Mesenchymal stem cell (in vitro differentiated cells and primary cell): ENCODE measurements at regions not wholly inside any gene's neighbourhood (a gene's known extent, or its start where the extent isn't known, plus 50 kb on each side); places are given as distances from the start of the nearest gene placed in this dataset.
"Not testable (repeated sequence)": the region's sequence is repeated elsewhere in the genome, so short reads cannot be mapped to it uniquely, and the experiment has no call there.

Experiments used
- DNase-seq: peaks from one replicate; pipeline ENCODE4 v3.0.0-alpha.2; 2013
- H2AFZ ChIP-seq: one replicate; pipeline ENCODE4 v1.6.1; 2013; ENCODE audit warnings: low read depth, mild to moderate bottlenecking, control low read depth, inconsistent platforms, low read length, moderate library complexity
- H2AK5ac ChIP-seq: 2 replicates; pipeline ENCODE4 v1.6.1; 2013; ENCODE audit warnings: low read length, moderate library complexity, mild to moderate bottlenecking, inconsistent platforms; ENCODE audit not compliant: severe bottlenecking
- H2BK120ac ChIP-seq: one replicate; pipeline ENCODE4 v1.6.1; 2013; ENCODE audit warnings: low read depth, mild to moderate bottlenecking, inconsistent platforms, low read length, moderate library complexity
- H2BK12ac ChIP-seq, 2 experiments: one replicate each; pipeline ENCODE4 v1.6.1; 2013; ENCODE audit warnings: inconsistent platforms in 2 of 2, low read length in 2 of 2, mild to moderate bottlenecking in 2 of 2, moderate library complexity in 2 of 2, control low read depth in 1 of 2
- H2BK15ac ChIP-seq: one replicate; pipeline ENCODE4 v1.6.1; 2013; ENCODE audit warnings: mild to moderate bottlenecking, low read depth, inconsistent platforms; ENCODE audit not compliant: poor library complexity, severe bottlenecking
- H2BK5ac ChIP-seq: 2 replicates; pipeline ENCODE4 v1.6.1; 2013; ENCODE audit warnings: low read depth, mild to moderate bottlenecking, low read length, control low read depth, inconsistent platforms; ENCODE audit not compliant: poor library complexity, severe bottlenecking
- H3K14ac ChIP-seq, 2 experiments: one replicate each; pipeline ENCODE4 v1.6.1; 2013; ENCODE audit warnings: inconsistent platforms in 2 of 2, low read length in 2 of 2, control low read depth in 1 of 2, mild to moderate bottlenecking in 1 of 2, moderate library complexity in 1 of 2
- H3K18ac ChIP-seq, 2 experiments: one replicate each; pipeline ENCODE4 v1.6.1; 2013; ENCODE audit warnings: inconsistent platforms in 2 of 2, low read length in 2 of 2, control low read depth in 1 of 2, low read depth in 1 of 2, mild to moderate bottlenecking in 1 of 2
- H3K23ac ChIP-seq, 2 experiments: one replicate each; pipeline ENCODE4 v1.6.1; 2013; ENCODE audit warnings: inconsistent platforms in 2 of 2, low read length in 2 of 2, mild to moderate bottlenecking in 2 of 2, moderate library complexity in 2 of 2, control low read depth in 1 of 2
- H3K27ac ChIP-seq: 2 replicates; pipeline ENCODE4 v1.5.1; 2013; ENCODE audit warnings: mild to moderate bottlenecking, moderate library complexity, low read length, control low read depth, inconsistent platforms; ENCODE audit not compliant: poor library complexity, severe bottlenecking
- H3K27me3 ChIP-seq, 2 experiments: 2 replicates each; pipeline versions ENCODE4 v1.6.1 to v1.7.0; 2013; ENCODE audit warnings: low read length in 2 of 2, mild to moderate bottlenecking in 2 of 2, moderate library complexity in 2 of 2, control low read depth in 1 of 2, inconsistent platforms in 1 of 2; ENCODE audit not compliant: control insufficient read depth in 1 of 2, insufficient read depth in 1 of 2
- H3K36me3 ChIP-seq, 2 experiments: 2 replicates each; pipeline versions ENCODE4 v1.6.1 to v1.7.0; 2013; ENCODE audit warnings: low read length in 2 of 2, control low read depth in 1 of 2, inconsistent platforms in 1 of 2, low read depth in 1 of 2, mild to moderate bottlenecking in 1 of 2; ENCODE audit not compliant: insufficient read depth in 2 of 2, control insufficient read depth in 1 of 2
- H3K4ac ChIP-seq, 2 experiments: one replicate each; pipeline ENCODE4 v1.6.1; 2013; ENCODE audit warnings: inconsistent platforms in 2 of 2, low read length in 2 of 2, mild to moderate bottlenecking in 2 of 2, moderate library complexity in 2 of 2, control low read depth in 1 of 2, low read depth in 1 of 2
- H3K4me1 ChIP-seq: 2 replicates; pipeline ENCODE4 v1.6.1; 2013; ENCODE audit warnings: low read depth, low read length, control low read depth; ENCODE audit not compliant: control insufficient read depth, insufficient read depth
- H3K4me2 ChIP-seq: 2 replicates; pipeline ENCODE4 v1.6.1; 2013; ENCODE audit warnings: low read length, mild to moderate bottlenecking, inconsistent platforms; ENCODE audit not compliant: poor library complexity, severe bottlenecking
- H3K4me3 ChIP-seq, 2 experiments: 2 replicates each; pipeline versions ENCODE4 v1.5.1 to v1.7.0; 2013; ENCODE audit warnings: low read length in 2 of 2, mild to moderate bottlenecking in 2 of 2, control low read depth in 1 of 2, low read depth in 1 of 2; ENCODE audit not compliant: insufficient read depth in 1 of 2
- H3K79me1 ChIP-seq: replicated peaks from 2 replicates; pipeline ENCODE4 v1.6.1; 2013; ENCODE audit warnings: mild to moderate bottlenecking, control low read depth, low read length, inconsistent platforms; ENCODE audit not compliant: poor library complexity, severe bottlenecking
- H3K9ac ChIP-seq: 2 replicates; pipeline ENCODE4 v1.7.0; 2013; ENCODE audit warnings: mild to moderate bottlenecking, low read length, moderate library complexity
- H3K9me3 ChIP-seq: 2 replicates; pipeline ENCODE4 v1.7.0; 2013; ENCODE audit warnings: mild to moderate bottlenecking, low read length; ENCODE audit not compliant: control insufficient read depth
- H4K8ac ChIP-seq: one replicate; pipeline ENCODE4 v1.6.1; 2013; ENCODE audit warnings: inconsistent platforms, mild to moderate bottlenecking, low read length, moderate library complexity
- H4K91ac ChIP-seq: one replicate; pipeline ENCODE4 v1.6.1; 2013; ENCODE audit warnings: mild to moderate bottlenecking, low read length, inconsistent platforms
- WGBS: methylation state at CpG from one replicate; pipeline ENCODE4 v1.1.7; 2013; ENCODE audit warnings: mixed read lengths; 5-methylcytosine and 5-hydroxymethylcytosine counted together

- not testable (repeated sequence) for H3K9ac ChIP-seq, H2BK12ac ChIP-seq, H2BK15ac ChIP-seq, H3K4me2 ChIP-seq, H3K9me3 ChIP-seq, H3K36me3 ChIP-seq, H3K4me3 ChIP-seq, H2BK120ac ChIP-seq, H3K79me1 ChIP-seq, DNase-seq, H4K91ac ChIP-seq, H2AK5ac ChIP-seq, H3K23ac ChIP-seq, H3K4ac ChIP-seq, H4K8ac ChIP-seq, H3K18ac ChIP-seq, H3K14ac ChIP-seq, H2AFZ ChIP-seq, H3K27ac ChIP-seq, H3K27me3 ChIP-seq, H2BK5ac ChIP-seq
- 92% methylated on average over 5 of the region's 5 CpGs for WGBS
- H3K4me1 ChIP-seq = peaks cover 13% of the 10 kb centered on the region
These were observed 121.4 kb upstream of the TNRC6C start for GRCh38 chr17:77837072-77837471.

DNA sequence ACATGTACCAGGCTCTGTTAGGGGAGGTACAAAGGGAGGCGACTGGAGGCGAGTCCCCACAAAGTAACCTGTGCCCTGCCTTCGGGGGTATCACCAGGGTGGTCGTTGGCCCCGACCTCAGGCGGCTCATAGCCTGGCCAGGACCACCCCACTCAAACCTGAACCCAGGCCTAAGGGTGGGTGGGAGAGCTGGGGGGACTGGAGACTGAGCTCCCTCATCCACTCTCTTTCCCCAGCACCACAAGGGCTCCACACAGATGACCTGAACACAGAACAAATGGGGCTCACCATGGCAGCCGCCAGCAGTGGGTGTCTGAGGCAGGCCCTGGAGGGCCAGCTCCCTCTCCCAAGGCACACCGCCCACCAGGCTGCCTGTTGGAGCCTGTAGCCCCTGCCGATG, 120.6 kb upstream of the TNRC6C start:
- Histone ChIP-seq H3K23ac (no peak overlapping the region), H3K4me1 (peaks cover 16% of the 10 kb centered on the region), H3K4ac (no peak overlapping the region), H3K79me1 (no peaks in the 10 kb centered on the region), H3K36me3 (no peaks in the 10 kb centered on the region), H4K91ac (no peak overlapping the region), H3K27ac (no peak overlapping the region), H3K4me3 (no peak overlapping the region), H2BK12ac (no peak overlapping the region), H2BK15ac (no peak overlapping the region), H3K4me2 (no peak overlapping the region), H3K27me3 (no peaks in the 10 kb centered on the region), H2AK5ac (no peak overlapping the region), H2BK120ac (no peak overlapping the region), H2AFZ (no peak overlapping the region), H3K9ac (no peak overlapping the region), H2BK5ac (no peak overlapping the region), H3K18ac (no peak overlapping the region), H3K14ac (no peak overlapping the region), H3K9me3 (no peaks in the 10 kb centered on the region), H4K8ac (no peak overlapping the region)
- no peak for DNase-seq
- WGBS = 92% methylated on average over 5 of the region's 9 CpGs

- H3K14ac ChIP-seq = no peak overlapping the region
- peaks cover 20% of the 10 kb centered on the region for H3K4me1 ChIP-seq
- no peaks in the 10 kb centered on the region for H3K79me1 ChIP-seq
- no peak overlapping the region for H4K91ac ChIP-seq
- DNase-seq = no peak
- no peak overlapping the region for H2BK12ac ChIP-seq
- H4K8ac ChIP-seq = no peak overlapping the region
- no peak overlapping the region for H2BK5ac ChIP-seq
- no peak overlapping the region for H2BK120ac ChIP-seq
- no peak overlapping the region for H2BK15ac ChIP-seq
- no peak overlapping the region for H3K4me3 ChIP-seq
- no peak overlapping the region for H3K27ac ChIP-seq
- H3K4ac ChIP-seq = no peak overlapping the region
- no peak overlapping the region for H3K18ac ChIP-seq
- no peak overlapping the region for H2AFZ ChIP-seq
- 92% methylated on average over 22 of the region's 23 CpGs for WGBS
- H2AK5ac ChIP-seq = no peak overlapping the region
- no peaks in the 10 kb centered on the region for H3K36me3 ChIP-seq
- no peak overlapping the region for H3K23ac ChIP-seq
- no peak overlapping the region for H3K9ac ChIP-seq
- H3K4me2 ChIP-seq = no peak overlapping the region
- H3K27me3 ChIP-seq = no peaks in the 10 kb centered on the region
- no peaks in the 10 kb centered on the region for H3K9me3 ChIP-seq
These were observed 119.5 kb upstream of the TNRC6C start for GRCh38 chr17:77838748-77839697.

GRCh38 chr17:77839698-77840512, 118.6 kb upstream of the TNRC6C start:
- no peak overlapping the region for H3K23ac ChIP-seq
- no peak for DNase-seq
- no peak overlapping the region for H2AFZ ChIP-seq
- H3K27me3 ChIP-seq = no peaks in the 10 kb centered on the region
- no peak overlapping the region for H4K8ac ChIP-seq
- no peak overlapping the region for H2BK120ac ChIP-seq
- H4K91ac ChIP-seq = no peak overlapping the region
- H3K4me3 ChIP-seq = no peak overlapping the region
- H2AK5ac ChIP-seq = no peak overlapping the region
- no peak overlapping the region for H3K4me2 ChIP-seq
- H3K4ac ChIP-seq = no peak overlapping the region
- H3K36me3 ChIP-seq = no peaks in the 10 kb centered on the region
- no peak overlapping the region for H3K9ac ChIP-seq
- no peak overlapping the region for H3K18ac ChIP-seq
- H3K79me1 ChIP-seq = no peaks in the 10 kb centered on the region
- no peak overlapping the region for H3K14ac ChIP-seq
- H2BK15ac ChIP-seq = no peak overlapping the region
- no peaks in the 10 kb centered on the region for H3K9me3 ChIP-seq
- no peak overlapping the region for H3K27ac ChIP-seq
- no peak overlapping the region for H2BK12ac ChIP-seq
- no peak overlapping the region for H2BK5ac ChIP-seq
- WGBS = 85% methylated on average over 14 of the region's 16 CpGs
- H3K4me1 ChIP-seq = peaks cover 11% of the 10 kb centered on the region
